Mucosa of gallbladder (tissue), 1 donor: ENCODE measurements at regions not wholly inside any gene's neighbourhood (a gene's known extent, or its start where the extent isn't known, plus 50 kb on each side); places are given as distances from the start of the nearest gene placed in this dataset.
A peak's percentile ranks its signal among the peaks of the same experiment; 100 is the strongest.

ENCODE experiments used
- DNase-seq: peaks from one replicate; pipeline ENCODE4 v3.0.0-alpha.2; 2020; ENCODE audit warnings: low spot score
- donor health status: DM: no; HTN: no; CAD: no.

DNA sequence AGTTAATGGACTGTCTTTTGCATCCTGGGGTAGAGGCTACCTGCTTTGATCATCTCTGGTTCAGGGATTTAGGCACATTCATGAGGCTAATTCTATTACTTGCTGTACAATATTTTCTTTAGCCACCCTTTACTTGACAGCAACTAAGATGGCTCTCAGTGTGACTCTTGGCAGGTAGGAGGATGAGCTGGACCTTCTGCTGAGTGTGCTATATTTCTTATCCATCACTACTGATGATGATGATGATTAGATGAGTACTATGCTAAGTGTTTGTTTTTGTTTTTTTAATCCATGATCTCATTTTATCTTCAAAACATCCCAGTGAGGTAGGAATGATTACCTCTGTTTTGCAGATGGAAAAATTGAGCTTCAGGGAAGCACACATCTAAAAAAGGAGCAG is 152.8 kb upstream of the WSCD2 start:
- DNase-seq, result no peak

DNA sequence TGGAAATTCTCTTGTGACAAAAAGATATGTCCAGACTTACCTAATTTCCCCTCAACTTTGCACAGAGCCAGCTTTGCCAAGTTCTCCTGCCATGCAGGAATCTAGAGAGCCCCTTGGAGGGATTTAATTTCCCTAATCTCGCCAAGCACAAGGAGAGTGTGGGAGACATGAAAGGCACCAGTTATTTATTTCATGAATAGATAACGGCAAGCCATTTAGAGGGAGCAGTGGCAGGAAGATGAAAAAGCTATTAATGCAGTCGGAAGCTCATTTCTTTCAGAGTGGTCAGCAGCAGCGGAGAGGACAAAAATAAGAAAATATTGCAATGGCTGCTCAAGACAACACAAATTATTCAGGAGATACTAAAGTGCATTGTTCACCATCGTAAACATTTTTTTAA is 150.9 kb upstream of the WSCD2 start:
- no peak for DNase-seq

DNA sequence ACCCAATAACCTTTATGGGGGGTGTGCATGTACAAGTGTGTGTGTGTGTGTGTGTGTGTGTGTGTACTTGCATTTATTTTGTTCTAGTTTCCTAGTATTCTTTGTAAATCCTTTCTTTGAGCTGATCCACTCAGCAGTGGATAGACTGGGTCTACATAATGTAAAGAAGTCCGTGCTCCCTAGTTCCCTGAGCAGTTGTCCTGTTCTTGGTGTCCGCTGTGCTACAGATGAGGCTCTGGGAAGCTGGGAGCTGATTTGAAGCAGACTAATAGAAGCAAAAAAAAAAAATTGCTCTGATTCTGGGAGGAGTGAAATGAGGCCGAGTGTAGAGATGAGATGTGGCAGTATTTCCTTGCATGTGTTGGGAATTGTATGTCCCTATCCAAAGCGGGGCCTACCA is 150.4 kb upstream of the WSCD2 start:
- DNase-seq, result no peak

DNA sequence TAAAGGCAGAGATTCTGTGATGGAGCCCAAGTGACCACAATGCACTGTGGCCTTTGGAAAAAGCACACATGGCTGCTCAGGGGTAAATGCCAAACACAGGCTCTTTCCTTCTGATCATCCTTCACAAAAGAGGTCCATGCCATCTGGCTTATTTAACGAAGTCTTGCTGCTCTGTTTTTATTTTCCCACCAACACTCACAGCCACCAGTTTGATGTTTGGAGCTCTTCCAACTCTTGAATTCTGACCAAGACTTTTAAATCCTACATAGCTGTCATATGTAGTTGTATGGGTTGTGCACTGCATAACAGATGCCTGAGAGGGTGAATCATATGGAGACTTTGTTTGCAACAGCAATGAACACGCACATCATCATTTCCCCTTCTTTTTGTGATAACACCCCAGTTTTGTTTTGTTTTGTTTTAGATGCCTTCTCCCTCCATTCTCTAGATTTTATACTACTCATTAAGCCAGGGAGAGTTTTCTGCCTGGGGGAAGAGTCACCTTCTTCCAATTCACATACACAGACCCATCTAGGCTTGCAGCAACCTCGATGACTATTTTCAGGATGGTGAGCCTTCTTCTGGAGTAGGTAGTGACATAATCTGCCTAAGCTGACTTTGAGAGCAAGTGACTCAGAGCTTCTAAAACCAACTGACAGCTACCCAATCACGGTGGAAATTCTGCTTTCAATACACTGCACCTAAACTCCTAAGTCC is 145.2 kb upstream of the WSCD2 start:
- DNase-seq, result no peak

DNA sequence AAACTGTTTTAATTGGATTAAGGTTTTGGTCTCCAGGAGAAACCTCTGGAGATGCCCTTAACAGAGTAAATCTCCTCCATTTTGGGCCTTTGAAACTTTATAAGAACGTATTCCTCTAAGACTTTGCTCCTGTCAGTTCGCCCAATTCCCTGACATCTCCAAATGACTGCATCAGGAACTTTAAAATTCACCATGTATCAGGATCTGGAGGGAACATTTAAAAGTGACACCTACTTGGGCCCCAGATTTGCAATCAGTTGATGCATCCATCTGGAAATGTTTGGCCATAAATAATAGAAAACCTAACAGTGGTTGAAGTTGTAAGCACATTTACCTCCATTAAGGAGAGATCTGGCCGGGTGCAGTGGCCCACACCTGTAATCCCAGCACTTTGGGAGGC is 144.1 kb upstream of the WSCD2 start:
- no peak for DNase-seq

DNA sequence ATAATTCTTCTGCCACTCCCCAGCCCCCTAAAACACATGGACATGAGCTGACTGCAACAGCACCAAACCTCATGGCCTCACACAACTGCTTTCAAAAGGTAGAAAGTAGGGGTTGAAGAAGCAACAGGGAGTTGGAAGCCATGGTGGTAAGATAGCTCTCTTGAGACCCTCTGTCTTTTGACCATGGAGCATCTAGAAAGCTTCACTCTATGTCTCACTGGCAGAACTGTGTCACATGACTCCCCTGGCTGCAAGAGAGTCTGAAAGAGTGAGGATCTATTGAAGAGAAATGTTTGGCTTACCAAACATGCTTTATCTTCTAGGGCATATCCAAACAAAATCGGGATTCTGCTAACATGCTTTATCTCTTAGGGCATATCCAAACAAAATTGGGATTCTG is 142.9 kb upstream of the WSCD2 start:
- no peak for DNase-seq

DNA sequence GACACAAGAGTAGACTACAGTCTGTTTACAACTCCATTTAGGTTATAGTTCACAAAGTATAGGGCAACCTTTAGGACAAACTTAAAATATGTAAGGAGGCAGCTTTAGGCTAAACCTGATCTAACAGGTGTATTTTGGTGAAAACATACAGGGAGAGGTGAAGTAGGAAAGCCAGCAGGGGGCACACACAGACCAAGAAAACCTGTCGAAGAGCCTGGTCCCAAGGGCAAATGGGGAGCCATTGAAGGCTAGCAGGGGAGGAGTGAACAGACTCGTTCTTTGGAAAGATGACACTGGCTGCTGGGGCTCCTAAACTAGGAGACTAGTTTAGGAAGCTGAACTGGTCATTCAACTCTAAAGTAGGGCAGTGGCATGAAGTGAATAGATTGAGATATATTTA is 138.8 kb upstream of the WSCD2 start:
- peak; percentile 28 for DNase-seq

DNA sequence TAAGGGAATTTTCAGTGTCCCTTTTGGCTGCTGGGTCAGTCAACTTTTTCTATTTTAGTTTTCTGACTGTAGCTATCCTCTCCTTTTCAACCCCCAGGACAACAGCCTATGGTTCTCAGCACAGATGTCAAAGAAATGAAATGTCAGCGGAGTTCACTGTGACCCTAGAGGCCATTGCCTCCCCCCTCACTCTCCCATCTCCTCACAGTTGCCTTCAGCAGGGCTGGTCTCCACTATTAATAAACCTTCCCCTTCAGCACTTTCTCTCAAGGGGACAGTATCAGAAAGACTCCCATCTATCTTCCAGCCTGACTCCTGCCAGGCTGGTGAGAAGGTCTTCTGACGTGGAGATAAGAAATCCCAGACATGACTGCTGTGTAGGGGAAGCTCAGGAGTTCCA is 137.1 kb upstream of the WSCD2 start:
- no peak for DNase-seq

DNA sequence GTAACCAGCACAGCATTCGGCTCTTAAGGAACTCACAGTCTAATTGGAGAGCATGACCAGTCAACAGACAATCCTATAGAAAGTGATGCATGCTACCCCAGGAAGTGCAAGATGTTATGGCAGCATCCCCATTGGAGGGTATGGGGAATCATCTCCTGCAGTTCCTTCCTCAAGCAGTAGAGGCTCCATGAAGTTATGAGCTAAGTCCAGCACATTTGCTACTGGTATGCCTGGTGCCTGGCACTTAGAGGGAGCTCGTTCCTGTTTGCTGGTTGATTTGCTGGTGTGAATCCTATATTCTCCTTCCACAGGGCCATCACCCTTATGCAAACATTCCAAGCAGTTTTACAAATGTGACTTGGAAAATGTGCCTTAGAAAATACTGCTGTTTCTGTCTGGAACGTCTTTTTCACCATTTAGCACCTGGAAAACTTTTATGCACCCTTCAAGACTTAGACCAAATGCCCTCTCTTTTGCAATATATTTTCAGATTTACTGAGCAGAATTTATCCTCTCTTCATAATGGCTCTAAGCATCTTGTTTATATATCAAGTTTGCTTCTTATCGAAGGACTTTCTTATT is 136.1 kb upstream of the WSCD2 start:
- DNase-seq, result peak; percentile 21

DNA sequence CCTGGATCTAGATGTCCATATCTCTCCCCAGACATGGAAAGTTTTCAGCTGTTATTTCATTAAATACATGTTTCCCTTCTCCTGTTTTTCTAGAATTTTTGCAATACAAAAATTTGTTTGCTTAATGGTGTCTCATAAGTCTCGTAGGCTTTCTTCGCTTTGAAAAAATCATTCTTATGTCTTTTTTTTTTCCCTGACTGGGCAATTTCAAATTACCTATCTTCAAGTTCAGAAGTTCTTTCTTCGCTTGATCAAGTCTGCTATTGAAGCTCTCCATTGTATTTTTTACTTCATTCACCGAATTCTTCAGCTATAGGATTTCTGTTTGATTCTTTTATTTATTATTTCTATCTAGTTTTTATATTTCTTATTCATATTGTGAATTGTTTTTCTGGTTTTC is 130.2 kb upstream of the WSCD2 start:
- no peak for DNase-seq

DNA sequence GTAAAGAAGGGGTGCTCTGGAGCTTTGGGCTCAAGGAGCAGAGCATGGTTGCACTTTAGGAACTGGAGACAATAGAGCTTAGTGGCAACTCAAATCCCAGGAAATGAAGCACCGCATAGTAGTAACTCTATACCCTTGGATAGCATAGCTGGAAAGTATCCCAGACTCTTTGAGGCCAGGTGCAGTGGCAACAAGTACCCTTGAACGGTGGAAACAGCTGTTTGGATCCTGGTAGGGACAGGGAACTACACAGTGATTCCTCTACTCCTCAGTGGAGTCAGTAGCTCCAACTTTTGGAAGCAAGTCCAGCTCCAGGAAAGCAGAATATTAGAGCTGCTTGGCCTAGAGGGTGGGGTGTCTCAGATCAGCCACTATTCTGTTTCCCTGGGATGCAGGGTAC is 129.0 kb upstream of the WSCD2 start:
- DNase-seq, result no peak

DNA sequence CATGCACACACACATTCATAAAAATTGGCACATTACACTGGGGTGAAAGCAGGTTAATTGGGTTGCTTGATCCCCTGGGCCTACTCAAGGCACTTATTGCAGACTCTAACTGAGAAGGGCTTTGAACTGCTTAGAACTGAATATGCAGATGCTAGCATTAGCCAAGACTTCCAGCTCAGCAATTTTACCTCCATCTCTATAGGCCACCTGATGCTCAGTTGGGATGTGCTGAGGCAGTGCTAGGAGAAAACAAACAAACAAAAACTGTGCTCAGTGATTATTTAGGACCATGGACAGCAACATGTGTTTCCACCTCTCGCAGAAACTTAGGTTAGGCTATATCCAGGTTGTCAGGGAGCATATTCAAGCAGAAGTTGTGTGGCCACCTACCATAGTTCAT is 124.8 kb upstream of the WSCD2 start:
- no peak for DNase-seq

DNA sequence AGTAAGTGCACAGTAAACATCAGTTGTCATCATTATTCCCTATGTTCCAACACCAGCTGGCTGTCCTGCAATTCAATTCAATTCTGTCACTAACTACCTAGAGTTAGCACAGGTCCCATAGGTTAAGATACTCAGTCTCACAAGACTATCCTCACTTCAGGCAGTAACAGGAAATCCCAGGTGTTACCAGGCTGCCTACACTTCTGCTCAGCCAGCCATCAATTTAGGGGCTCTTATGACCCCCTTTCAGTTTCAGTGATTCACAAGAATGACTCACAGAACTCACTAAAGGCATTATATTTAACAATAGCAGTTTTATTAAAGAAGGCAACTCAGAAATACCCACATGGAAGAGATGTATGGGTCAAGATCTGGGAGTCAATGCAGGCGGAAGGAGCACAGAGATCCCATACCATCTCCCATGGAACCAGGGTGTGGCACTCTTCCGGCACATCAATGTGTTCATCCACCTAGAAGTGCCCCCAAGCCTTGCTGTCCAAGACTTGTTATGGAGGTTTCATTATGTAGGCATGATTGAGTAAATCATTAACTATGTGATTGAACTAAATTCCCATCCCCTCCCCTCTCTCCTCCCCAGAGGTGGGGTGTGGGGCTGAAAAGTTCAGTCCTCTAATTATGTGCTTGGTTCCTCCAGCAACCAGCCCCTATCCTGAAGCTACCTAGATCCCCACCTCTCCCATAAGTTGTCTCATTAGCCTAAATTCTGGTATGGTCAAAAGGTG is 120.8 kb upstream of the WSCD2 start:
- no peak for DNase-seq

DNA sequence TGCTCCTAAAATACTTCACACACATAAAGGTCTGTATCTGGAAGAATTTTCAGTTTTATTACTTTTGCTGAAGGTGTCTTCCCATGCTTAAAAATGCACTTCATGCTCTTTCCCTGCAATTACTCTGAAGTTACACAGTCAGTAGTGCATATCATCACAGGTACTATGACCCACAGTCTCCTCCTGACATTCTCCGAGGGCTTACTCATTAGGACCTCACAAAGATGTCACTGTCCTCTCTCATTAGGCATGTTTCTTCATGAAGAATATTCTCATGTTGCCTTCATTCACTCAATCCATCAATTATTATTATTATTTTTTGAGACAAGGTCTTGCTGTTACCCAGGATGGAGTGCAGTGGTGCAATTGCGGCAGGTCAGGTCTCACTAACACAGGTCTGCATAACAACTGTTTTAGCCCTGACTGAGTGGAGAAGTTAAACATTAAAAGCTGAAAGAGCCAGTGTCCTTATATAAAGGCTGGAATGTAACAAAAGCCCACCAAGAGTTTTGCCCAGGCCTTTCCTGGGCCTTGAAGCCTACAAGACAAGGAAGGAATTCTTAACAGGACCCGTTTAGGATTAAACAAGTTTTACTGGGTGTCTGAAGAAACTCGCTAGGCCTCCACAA is 119.5 kb upstream of the WSCD2 start:
- DNase-seq, result no peak

DNA sequence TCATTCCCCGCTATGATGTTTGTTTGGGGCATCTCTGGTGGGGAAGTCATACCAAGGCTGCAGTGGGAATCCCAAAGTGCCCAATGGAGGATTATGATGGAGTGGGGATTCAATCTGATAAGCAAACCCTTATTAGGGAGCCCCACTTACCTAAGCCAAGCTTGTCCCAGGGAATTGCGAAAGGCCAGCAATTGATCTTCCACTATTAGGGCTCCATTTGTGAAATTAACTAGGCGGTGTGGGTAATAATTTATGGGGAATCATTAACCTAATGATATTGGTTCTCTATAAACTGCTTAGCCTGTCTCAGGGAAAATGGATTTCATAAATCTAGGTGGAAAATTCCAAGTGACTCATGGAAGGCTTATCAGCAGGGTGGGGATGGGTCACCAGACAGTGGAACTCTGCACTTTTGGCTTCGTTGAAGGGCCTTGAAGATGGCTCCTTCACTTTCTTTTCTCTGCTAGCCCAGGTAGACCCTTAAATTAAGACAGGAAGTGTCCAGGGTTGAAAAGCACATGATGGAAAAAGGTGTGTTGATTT is 113.0 kb upstream of the WSCD2 start:
- no peak for DNase-seq

DNA sequence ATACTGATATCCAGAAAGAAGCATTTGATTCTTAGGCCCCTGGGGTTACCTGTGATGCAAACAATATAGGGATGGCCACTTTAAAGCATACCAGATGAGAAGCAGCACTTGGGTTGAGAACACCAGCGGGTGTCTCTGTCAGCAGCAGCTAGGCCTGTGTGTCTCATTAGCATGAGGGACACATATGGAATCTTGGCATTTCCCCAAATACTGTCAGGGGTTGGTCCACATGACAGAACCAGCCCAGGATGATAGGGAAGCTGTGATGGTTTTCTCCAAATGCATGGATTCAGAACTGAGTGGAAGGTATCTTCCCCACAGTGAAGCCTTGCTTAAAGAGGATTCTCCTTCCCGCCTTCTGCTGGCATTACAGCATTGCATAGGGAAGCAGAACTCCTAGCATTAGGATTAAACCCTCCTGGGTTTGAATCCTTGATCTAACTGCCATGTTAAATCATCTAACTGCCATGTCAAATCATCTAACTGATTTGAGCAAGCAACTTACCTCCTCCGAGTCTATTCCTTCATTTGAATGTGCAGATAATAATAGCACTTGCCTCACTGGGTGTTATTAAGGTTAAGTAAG is 111.5 kb upstream of the WSCD2 start:
- no peak for DNase-seq

DNA sequence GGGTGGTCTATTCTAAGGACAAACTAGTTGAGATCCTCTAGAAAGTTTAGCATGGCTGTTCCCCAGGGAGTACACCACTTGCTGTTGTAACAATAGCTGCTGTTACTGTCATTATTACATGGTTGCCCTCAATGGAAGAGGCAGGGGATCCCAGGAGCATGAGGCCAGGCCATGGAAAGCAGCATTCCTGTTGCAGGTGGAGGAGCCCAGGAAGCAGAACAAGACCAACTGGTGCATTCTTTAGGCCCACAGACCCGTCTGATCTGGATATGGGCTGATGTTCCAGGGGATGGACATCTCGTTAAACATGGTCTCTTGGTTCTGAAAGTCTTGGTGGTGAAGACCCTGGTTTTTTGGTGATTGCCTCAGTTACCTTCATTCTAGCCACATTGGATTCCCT is 109.2 kb upstream of the WSCD2 start:
- no peak for DNase-seq

DNA sequence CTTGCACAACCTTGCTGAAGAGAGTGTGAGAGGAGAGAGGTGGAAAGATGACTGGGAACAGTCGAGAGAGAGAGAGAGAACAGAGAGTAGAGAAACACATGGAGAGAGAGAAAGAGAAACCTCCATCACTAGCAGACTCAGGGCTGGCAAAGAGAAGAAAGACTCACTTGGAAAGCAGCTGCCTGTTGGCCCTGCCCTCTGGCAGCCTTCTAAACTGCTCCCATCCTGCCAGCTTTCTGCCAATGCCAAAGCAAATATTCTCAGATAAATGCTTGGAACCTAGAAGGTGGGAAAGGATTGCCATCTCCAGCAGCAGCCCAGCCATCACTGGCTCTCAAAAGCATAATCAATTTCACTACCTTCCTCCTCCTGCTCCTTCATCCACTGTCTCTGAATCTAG is 107.9 kb upstream of the WSCD2 start:
- DNase-seq, result no peak

DNA sequence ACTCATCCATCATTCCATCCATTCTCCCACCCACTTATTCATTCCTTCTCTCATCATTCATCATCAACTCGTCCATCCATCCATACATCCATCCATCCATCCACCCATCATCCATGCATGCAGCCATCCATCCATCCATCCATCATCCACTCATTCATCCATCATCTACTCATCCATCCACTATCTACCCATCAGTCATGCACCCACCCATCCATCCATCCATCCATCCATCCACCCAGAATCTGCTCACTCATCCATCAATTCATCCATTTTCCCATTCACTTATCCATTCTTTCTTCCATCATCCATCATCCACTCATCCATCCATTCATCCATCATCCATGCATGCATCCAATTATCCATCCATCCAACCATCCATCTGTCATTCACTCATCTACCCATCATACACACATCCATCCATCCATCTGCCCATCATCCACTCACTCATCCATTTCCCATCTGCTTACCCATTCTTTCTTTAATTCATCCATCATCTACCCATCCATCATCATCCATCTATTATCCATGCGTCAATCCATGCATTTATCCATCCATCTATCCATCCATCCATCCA is 107.1 kb upstream of the WSCD2 start:
- no peak for DNase-seq

DNA sequence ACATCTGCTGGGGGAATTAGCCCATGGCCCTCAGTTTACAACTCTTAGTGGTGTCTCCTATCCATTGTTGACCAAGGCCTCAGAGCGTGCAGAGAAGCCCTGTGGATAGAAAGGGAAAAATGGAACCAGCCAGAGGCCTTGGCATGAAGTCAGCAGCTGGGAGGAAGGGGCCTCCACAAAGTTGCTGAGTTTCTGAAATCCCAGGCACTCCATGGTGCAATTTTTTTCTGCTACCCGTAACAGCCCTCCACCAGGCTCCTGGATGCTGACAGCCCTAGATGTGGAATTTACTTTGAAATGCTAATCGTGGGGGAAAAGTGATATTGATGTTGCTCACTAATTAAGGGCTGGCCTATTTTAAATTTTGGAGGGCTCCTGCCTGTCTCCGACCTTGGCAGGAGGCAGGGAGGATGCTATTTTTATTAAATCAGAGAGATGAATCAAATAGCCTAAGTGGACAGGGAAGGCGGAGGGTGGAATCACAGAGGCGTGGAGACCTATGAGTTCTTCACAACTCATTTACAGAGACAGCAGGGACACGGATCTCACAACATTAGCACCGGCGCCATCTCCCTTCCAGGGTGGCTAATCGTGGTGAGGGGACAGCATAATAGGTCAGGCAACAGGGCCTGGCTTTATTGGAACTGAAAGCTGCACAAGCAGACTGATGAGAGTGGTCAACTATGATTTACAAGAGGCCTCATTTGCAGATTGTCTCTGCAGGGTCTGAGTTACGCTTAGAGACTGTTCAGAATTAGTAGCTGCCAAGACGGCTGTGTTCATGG is 99.8 kb upstream of the WSCD2 start:
- DNase-seq, result no peak

DNA sequence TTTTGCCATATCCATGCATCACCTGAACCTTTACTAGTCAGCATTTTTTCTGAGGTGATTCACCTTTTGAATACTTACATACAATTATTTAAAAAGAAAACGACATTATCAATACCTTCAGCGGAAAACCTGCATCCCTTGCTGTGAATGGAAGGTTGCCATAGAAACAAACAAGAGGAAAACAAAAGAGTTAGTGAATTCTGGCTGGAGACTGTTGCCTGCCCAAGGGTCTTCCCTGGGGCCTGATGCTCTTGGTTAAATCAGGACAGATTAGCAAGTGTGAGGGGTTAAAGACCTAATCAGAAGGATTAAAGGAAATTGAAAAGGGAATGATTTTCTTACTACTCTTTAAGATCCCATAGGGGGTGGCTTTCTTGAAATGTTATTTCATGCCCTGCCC is 96.0 kb upstream of the WSCD2 start:
- no peak for DNase-seq
